ENCODE measurements at regions not wholly inside any gene's neighbourhood (a gene's known extent, or its start where the extent isn't known, plus 50 kb on each side); places are given as distances from the start of the nearest gene placed in this dataset.

DNA sequence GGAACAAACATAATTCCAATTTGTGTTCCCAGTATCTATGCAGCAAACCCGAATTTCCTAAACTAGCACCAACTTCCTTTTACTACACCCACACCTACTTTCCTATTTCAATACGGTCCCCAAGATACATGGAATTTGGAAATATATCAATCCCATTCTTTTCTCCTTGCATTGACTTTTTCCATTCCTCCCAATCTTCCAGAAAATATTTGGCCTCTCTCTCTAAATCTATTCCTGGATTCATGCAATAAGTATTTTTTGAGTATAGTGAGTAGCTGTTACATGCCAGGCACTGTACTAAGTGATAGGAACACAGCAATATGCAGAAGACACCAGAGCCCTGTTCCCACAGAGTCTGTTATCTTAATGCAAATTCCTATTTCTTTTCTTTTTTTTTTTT is 216.2 kb upstream of the PIK3R1 start:
- TF ChIP-seq, protein P1, sequence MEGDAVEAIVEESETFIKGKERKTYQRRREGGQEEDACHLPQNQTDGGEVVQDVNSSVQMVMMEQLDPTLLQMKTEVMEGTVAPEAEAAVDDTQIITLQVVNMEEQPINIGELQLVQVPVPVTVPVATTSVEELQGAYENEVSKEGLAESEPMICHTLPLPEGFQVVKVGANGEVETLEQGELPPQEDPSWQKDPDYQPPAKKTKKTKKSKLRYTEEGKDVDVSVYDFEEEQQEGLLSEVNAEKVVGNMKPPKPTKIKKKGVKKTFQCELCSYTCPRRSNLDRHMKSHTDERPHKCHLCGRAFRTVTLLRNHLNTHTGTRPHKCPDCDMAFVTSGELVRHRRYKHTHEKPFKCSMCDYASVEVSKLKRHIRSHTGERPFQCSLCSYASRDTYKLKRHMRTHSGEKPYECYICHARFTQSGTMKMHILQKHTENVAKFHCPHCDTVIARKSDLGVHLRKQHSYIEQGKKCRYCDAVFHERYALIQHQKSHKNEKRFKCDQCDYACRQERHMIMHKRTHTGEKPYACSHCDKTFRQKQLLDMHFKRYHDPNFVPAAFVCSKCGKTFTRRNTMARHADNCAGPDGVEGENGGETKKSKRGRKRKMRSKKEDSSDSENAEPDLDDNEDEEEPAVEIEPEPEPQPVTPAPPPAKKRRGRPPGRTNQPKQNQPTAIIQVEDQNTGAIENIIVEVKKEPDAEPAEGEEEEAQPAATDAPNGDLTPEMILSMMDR (optimal IDR thresholded peaks at IDR 0.05 in 1 of 3, IDR thresholded peaks at IDR 0.05 in 1 of 3, conservative IDR thresholded peaks at IDR 0.05 in 1 of 3; ENCODE audit: extremely low read depth in 1 of 3, insufficient read depth in 2 of 3, low read length in 3 of 3), result no peak
- TF ChIP-seq EZH2 (IDR thresholded peaks at IDR 0.05; ENCODE audit: low read length), result no peak
